Activated effector memory CD4-positive, alpha-beta T cell treated with Interleukin-2 at 50 U/mL for 16 hours (primary cell): ENCODE measurements at regions not wholly inside any gene's neighbourhood (a gene's known extent, or its start where the extent isn't known, plus 50 kb on each side); places are given as distances from the start of the nearest gene placed in this dataset.

Experiments used
- DNase-seq: peaks from one replicate; pipeline ENCODE4 v3.0.0-alpha.2; 2020

DNA sequence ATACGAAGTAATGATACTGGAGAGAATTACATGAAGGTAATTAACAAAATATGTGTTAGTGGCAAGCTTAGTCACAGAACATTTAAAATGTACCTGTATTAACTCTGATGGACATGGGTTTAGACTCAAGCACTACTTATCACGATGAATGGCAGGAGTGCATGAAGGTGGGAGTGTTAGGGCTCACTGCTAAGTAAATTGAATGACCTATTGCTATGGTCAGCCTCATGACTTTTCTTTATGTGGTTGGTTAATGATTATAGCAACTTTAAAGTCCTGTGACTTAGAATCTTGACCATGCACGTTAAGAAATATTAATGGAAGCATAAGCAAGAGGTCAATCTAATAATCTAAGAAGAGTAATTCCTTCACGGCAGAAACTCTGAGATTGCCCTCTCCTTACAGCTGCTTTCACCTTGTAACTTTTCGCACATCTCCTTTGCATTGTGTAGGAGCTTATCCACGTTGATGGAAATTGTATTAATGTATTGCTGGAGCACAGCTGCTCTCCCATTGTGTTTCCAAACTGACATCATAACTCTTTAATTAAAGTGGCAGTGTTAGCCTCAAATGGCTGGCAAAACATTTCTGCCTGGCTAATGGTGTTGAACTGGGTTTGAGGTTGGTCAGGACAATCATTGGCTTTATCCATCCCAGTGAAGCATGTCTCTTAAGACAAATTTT lies 114.5 kb downstream of the RXFP2 start:
- no peak for DNase-seq

DNA sequence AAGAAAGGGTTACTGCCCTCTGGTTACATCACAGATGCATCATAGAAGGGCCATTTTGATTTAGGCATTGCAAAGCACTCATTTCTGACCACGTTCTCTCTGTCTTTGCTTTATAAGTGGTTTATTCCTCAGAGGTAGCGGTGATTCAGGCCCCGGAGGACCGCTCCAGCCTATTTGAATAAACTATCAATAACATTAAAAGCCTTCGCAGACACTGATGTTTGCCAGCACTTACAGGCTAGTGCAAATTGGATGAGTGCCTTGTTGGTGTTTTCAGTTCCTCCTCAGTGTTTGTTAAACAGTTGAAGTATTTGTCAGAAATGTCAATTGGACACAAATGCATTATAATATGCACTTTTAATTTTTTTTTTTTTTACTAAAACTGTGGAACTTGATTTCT lies 120.2 kb downstream of the RXFP2 start:
- no peak for DNase-seq

DNA sequence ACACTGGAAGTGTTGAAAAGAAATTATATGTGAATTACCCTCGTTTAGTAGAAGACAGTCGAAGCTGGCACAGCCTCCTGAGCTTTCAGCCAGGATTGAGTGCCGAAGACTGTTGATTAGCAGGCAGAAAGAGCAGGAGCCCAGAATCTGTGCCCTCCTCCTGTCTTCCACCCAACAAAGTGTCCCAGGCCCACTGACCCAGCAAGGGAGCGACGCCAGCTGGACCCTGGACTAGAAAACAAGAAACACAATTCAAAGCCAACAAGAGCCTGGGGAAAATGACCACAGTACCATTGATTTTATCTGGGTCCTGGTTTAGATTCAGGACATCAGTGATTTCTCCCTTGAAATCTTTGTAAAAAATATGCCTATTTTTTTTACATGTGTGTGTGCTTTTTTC lies 120.7 kb downstream of the RXFP2 start:
- no peak for DNase-seq

DNA sequence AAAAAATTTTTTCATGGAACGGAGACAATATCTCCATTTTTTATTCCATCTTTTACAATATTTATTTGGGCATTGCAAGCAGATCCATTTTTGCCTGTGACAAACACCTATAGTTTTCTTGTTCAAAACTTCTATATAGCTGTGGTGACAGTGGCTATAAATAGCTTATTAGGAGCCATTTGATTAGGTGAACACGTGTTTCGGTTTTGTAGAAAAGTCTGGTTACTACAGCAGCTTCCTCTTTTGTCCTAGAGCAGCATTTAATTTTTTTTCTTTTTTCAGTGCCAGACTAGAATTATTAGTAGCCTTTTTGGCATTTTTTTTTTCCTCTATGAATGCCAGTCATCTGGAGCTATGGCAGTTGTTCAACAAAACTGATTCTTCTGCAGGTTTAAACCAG lies 123.5 kb downstream of the RXFP2 start:
- no peak for DNase-seq

DNA sequence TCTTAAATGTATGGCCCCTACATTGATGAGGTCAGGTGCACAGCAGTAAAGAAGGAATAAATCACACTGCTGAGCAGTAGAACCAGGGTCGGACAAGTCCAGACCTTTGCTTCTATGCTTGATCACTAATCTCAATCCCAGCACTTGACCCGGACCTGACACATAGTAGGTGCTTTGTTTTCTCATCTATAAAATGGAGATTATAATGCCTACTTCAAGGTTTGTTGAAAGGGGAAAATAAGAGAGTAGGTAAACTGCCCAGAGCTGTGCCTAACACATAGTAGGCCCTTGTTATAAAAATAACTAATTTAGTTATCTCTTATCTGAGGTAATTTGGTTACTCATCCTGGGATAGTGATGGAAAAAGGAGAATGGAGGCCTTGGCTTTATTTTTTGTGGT lies 125.0 kb downstream of the RXFP2 start:
- no peak for DNase-seq

DNA sequence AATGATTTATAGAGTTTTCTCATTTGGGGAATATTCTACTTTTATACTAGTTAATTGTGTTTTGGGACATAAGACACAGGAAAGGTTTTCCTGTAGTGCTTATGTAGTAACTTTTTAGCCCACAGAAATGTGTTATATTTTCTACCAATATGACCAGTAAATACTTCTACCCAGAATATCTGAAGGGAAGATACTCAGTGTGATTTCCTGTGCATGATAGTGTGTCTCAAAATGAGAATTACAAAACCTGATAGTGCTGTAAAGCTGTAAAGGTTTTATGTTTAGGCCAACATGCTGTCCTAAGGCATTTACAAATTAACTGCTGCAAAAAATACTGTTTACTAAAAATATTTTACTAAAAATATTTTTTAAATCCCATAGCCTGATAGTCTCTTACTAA lies 126.8 kb downstream of the RXFP2 start:
- DNase-seq = no peak

DNA sequence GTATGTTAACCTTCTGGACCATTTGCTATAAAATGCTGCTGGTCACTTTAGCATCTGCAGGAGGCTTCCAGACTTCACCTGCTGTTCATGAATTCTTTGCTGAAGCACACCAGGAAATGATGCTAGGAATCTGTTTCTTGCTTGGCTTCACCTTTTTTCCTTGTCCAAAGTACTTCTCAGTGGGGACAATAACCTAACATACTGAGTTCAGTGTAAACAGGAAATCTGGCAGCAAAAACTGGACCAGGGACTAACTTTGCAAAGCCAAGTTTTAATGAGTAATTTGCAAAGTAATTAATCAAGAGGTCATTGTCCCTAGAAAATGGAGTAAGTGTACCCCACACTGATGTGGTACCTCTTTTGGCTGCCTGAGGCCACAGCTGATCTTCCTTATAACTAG lies 128.4 kb downstream of the RXFP2 start:
- no peak for DNase-seq

DNA sequence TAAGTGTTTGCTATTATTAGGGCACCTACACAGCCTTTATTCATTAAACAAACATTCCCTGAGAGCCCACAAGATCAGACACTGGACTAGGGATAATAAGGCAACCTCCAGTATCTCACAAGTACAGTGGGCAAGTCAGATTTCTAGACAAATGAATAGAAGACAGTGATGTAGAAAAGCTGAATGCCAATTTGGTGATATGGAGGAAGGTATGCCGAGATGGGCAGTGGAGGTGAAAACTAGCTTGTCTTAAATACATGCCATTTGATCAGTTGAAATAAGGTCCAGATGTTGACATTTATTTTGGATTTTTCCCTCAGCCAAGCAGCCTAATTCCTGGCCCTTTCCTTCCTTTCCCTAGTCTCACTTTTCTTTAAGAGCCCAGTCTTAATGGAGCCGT lies 130.3 kb downstream of the RXFP2 start:
- DNase-seq = no peak

DNA sequence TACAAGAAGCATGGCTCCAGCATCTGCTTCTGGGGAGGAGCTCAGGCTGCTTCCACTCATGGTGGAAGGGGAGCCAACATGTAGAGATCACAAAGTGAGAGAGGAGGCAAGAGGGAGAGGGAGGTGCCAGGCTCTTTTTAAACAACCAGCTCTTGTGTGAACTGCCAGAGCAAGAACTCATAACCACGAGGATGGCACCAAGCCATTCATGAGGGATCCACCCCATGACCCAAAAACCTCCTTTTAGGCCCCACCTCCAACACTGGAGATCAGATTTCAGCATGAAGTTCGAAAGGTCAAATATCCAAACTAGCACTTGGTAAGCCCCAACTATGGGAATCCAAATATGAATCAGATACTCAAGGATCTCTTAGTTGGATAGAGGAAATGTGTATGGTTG lies 131.2 kb downstream of the RXFP2 start:
- no peak for DNase-seq

DNA sequence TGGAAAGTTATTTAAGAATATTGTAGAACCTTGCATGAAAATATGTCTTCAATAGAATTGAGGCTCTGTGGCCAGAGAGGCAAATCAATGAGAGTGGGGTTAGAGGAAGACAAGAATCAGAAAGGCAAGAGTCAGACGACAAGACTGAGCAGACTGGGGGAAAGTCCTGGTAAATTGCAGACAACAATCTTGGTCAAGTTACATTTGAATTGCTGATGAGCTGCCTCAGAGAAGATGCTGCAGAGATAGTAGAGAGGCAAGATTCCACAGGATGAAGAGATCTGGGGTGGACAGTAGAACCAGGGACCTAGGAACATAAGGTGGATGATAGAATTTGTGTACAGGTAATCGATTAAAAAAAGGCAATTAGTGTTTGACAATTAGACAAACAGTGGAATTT lies 133.8 kb downstream of the RXFP2 start:
- DNase-seq = no peak

DNA sequence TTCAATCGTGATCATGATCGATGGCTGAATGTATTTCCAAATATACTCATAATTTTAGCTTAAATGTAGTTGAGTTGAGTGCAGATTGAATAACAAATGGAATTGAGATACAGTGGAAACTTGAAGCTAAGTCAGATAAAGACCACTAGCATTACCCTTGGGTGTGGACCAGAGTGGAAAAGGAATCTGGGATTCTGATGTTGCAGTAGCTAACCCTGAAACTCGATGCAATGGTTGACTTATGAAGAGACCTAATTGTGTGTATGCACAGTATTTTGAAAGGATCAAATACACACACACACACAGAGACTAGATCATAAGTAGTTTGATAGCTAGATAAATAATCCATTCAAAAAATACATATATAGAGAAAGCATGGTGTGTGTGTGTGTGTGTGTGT lies 135.8 kb downstream of the RXFP2 start:
- DNase-seq = no peak

DNA sequence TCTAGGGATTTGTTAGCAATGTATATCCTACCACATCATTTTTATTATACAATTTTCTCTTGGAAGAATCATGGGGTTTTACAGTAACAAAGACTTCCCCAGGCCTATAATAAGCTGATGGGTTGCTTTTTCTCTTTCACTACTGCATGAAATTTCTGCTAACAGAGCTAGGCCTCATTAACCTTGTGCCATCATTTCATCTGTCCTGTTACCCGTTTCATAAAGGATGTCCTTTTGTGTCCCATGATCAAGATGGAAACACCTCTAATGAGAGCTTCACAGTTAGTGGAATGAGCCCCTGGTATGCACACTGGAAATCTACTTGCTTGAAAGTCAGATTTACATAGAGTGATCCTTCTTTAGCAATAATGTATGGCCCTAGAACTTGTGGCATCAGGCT lies 138.7 kb downstream of the RXFP2 start:
- DNase-seq = no peak

DNA sequence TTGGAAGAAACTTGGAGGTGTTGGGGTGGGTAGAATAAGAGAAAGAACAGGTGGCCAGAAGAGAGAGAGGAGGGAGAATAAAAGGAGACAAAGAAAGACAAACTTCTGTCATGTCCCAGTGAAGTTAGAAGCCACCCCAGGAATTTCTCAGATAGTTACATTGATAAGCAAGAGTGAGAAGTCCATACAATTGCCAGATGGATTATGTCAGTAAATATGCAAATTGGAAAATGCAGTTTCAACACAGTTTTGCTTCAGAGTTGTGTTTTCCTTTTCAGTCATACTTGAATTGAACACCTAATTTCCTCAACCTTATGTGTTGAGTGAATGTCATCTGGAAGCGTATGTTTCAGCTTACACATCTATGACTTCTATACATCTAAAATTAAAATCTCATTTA lies 139.2 kb downstream of the RXFP2 start:
- DNase-seq = no peak

DNA sequence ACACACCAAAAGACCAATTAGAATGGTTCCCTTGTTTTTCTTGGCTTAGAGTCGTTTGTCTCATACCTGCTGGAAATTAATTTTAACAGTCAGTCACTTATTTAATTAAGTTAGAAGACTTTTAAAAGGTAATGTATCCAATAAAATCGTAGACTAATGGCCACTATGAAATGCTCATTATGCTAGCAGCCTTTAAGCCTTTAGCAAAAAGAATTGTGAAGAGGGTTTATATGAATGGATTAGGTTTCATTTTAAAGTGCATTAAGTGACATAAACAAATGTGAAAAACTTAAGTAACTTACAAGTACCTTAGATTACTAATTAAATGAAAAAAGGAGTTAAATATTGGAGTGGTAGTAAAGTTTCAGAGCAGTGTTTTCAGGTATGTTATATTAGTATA lies 139.6 kb downstream of the RXFP2 start:
- DNase-seq = no peak

DNA sequence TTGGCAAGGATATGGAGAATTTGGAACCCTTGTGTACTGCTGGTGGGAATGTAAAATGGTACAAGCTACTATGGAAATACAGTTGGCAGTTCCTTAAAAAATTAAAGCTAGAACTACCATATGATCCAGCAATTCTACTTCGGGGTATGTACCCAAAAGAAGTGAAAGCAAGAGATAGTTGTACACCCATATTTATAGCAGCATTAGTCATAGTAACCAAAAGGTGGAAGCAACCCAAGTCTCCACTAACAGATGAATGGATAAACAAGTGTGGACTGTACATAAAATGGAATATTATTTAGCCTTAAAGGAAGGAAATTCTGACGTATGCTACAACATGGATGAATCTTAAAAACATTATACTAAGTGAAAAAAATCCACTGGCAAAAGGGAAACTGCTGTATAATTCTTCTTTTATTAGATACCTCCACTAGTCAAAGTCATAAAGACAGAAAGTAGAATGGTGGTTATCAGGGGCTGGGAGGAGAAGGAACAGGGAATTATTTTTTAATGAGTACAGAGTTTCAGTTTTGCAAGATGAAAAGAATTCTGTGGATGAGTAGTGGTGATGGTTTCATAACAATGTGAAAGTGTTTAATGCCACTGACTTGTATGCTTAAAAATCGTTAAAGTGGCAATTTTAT lies 141.6 kb downstream of the RXFP2 start:
- no peak for DNase-seq

DNA sequence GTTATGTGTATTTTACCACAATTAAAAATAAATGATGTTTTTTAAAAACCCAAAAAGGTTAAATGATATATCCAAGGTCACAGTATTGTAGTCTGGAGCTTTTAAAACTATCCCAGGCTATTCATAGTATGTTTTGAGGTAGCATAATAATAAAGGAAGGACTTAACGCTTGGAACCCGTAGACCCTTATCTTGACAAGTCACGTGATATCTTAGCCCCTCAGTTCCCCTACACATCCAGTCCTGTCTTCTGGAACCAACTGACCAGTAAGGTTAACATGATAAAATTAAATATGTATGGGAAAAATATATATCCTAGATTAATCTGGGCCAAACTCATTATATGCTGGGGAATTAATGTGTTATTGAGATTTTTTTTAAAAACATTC lies 142.2 kb downstream of the RXFP2 start:
- no peak for DNase-seq

DNA sequence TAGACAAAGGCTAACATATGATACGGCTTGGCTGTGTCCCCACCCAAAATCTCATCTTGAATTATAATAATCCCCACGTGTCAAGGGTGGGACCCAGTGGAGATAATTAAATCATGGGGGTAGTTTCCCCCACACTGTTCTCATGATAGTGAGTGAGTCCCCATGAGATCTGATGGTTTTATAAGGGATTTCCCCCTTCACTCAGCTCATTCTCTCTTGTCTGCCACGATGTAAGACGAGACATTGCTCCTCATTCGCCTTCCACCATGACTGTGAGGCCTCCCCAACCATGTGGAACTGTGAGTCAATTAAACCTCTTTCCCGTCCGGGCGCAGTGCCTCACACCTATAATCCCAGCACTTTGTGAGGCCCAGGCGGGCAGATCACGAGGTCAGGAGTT lies 143.5 kb downstream of the RXFP2 start:
- DNase-seq = no peak

DNA sequence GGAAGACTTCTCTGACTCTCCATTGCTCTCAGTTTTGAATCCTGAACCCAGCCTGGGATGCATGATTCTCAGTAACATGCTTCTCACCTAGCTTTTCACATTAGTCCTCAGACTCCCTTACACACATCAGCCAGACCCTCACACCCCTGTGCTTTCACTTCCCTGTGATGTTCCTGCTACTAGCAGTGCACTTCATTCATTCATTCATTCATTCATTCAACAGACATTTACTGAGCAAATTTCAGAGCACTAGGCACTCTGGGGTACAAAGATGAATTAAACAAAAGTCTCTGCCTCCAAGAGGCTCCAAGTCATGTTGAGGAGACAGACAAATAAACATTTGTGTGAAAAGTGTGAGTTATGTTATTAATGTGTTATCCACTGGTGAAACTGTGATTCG lies 145.2 kb downstream of the RXFP2 start:
- DNase-seq = no peak

DNA sequence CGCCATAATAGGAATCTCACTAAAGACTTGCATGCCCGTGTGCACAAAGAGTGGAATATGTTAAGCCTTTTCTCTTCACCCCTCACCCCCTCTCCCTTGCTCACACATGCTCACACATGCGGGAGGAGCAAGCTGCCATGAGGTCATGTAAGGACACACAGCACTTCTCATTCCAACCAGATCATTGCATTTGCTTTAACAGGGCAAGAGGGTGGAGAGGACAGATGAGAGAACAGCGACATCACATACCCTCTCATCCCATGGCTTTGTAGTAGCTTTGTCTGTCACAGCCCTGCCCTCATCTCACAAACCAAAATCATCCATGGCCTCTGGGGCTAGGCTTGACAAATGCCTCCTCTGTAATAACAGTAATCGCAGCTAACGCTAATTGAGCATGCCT lies 145.6 kb upstream of the FRY start:
- DNase-seq = no peak

DNA sequence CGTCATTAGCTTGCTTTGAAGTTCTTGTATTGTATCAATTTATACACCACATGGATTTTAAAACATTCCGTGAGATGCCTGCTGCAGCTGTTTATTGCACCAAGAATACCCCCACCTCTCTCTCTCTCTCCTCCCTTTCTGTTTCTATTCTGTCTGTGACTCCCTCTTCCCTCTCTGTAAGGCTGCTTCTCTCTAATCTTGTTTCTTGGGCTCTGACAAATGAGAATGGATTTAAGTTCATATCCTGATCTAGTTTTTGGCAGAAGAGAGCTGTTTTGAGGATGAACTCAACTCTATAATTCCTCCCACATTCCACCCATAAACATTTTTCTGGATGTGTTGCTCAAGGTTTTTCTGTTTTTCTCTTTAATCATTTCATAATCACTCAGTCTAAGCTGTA lies 144.3 kb upstream of the FRY start:
- no peak for DNase-seq

DNA sequence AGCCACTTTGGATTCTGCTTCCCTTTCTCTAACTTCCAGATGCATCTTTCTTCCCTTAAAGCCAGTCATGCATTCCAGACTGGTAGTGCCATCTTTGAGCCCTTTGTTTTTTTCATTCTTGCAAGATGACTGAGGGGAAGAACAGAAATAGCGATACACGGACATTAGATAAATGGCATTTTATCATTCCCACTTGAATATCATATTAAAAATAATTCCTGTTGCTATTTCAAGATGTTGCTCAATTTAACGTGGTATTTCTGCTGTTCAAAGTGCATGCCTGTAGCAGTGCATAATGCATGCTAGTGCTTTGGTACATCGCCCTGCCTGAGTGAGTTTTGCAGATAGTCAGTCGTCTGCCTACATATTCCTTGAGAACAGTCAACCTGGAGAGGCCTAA lies 140.6 kb upstream of the FRY start:
- DNase-seq = no peak

DNA sequence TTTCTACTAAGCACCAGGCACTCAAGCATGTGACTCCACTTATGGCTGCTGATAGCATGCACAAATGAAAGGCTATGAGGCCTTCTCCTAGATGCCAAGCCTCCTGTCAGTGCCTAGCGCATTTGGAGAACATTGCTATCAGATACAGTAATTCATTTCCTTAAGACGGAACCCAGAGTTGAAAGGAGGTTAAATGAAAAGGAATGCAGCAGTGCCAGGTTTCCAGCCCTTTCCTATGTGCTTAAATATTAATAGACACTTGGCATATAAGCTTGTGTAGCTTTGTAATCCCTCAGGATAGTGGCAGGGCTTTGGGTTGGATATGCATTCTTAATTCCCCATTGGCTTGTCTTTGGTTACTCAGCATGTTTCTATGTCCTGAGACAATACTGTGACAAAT lies 140.1 kb upstream of the FRY start:
- DNase-seq = no peak

DNA sequence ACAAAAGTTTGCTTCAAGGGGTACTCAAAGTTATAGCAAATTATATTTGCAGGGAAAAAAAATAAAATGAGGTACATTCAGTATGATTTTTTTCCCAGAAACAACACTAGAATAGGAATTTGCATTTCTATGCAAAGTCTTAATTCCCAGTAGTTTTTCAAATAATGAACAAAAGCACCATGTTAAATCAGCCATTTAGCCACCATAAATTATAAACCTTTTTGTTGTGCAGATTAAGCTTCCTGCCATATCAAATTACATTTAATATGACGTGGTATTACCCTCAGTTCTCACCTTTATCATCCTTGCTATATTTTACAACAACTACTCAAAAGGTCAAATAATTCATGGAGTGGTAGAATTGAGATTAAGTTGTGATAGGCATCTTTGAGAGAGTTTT lies 136.6 kb upstream of the FRY start:
- no peak for DNase-seq

DNA sequence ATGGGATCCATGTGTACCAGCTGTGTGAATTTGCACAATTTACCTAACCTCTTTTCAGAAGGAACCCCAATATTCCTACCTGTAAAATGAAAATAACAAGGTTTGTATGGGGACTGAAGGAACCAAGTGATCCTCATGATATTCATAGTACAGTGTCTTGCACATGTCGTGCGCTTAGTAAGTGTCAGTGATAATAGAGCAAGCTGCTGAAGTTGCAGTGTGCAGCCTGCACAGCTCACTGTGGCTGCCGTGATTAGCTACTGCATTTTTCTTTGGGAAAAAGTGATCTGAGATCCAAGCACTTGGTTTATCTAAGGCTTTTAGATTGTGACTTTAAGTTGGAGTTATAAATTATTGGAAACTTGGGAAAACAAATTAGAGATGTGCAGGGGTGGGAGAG lies 135.9 kb upstream of the FRY start:
- no peak for DNase-seq

DNA sequence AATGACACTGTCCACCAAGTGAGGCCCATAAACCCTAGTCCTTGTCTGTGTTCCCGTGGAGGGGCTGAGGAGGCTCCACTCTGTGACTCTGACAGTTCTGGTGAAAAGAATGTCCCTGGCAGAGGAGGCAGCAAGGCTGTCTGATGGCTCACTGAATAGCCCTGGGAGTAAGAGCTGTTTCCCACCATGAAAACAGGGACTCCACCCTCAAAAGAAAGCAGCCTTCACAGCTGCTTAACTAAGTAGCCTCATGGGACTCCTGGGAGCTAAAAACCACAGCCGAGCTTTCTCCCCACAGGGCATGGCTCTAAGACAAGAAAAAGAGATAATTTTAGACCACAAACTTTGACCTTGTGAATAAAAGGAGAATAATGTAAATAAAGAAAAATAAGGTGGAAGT lies 135.1 kb upstream of the FRY start:
- no peak for DNase-seq
